ENCODE measurements at regions not wholly inside any gene's neighbourhood (a gene's known extent, or its start where the extent isn't known, plus 50 kb on each side); places are given as distances from the start of the nearest gene placed in this dataset.

GRCh38 chr15:95895508-95895907 is 435.0 kb upstream of the NR2F2 start:
- Histone ChIP-seq H2AFZ (ENCODE audit: low read length) (no peak overlapping the region), H3K9ac (ENCODE audit: low read depth, low read length, poor library complexity, severe bottlenecking) (no peak overlapping the region)

GRCh38 chr15:95897651-95898050 is 432.8 kb upstream of the NR2F2 start:
- no peaks in the 10 kb centered on the region for H3K9me2 ChIP-seq (replicated peaks; ENCODE audit: low read depth, low read length)
- H4K20me1 ChIP-seq (ENCODE audit: insufficient read depth, low read length, poor library complexity, severe bottlenecking), result no peaks in the 10 kb centered on the region
- no peak overlapping the region for H2AFZ ChIP-seq (ENCODE audit: low read length)
- H3K4me2 ChIP-seq (ENCODE audit: low read depth, low read length, poor library complexity, severe bottlenecking), result no peak overlapping the region
- no peak overlapping the region for H3K4me3 ChIP-seq (ENCODE audit: low read length, poor library complexity, severe bottlenecking)
- H3F3A ChIP-seq (ENCODE audit: low read depth), result no peaks in the 10 kb centered on the region
- no peaks in the 10 kb centered on the region for H3K27me3 ChIP-seq (ENCODE audit: insufficient read depth, low read length, poor library complexity, severe bottlenecking)
- no peaks in the 10 kb centered on the region for H3K36me3 ChIP-seq (ENCODE audit: insufficient read depth, low read length)
- no peak overlapping the region for H3K9ac ChIP-seq (ENCODE audit: low read depth, low read length, poor library complexity, severe bottlenecking)
- no peaks in the 10 kb centered on the region for H3K79me2 ChIP-seq (ENCODE audit: insufficient read depth, low read length)
- H3K9me3 ChIP-seq (ENCODE audit: insufficient read depth, low read depth, low read length), result no peaks in the 10 kb centered on the region
- no peak for TF ChIP-seq EZH2phosphoT487 (IDR thresholded peaks at IDR 0.05; ENCODE audit: borderline replicate concordance)
- TF ChIP-seq CTCF (conservative IDR thresholded peaks at IDR 0.05; ENCODE audit: low read length), result no peak
- H3K4me1 ChIP-seq (ENCODE audit: insufficient read depth, low read length, poor library complexity, severe bottlenecking), result peaks cover 41% of the 10 kb centered on the region

More at GRCh38 chr15:95895508-95895907, 435.0 kb upstream of the NR2F2 start:
- H3K9me2 ChIP-seq (replicated peaks; ENCODE audit: low read depth, low read length), result no peaks in the 10 kb centered on the region
- H4K20me1 ChIP-seq (ENCODE audit: insufficient read depth, low read length, poor library complexity, severe bottlenecking), result no peaks in the 10 kb centered on the region
- peaks cover 33% of the 10 kb centered on the region for H3K4me1 ChIP-seq (ENCODE audit: insufficient read depth, low read length, poor library complexity, severe bottlenecking)
- no peaks in the 10 kb centered on the region for H3K9me3 ChIP-seq (ENCODE audit: insufficient read depth, low read depth, low read length)
- no peak overlapping the region for H3K4me3 ChIP-seq (ENCODE audit: low read length, poor library complexity, severe bottlenecking)
- TF ChIP-seq CTCF (conservative IDR thresholded peaks at IDR 0.05; ENCODE audit: low read length) (no peak), EZH2phosphoT487 (IDR thresholded peaks at IDR 0.05; ENCODE audit: borderline replicate concordance) (no peak)
- no peaks in the 10 kb centered on the region for H3F3A ChIP-seq (ENCODE audit: low read depth)
- H3K4me2 ChIP-seq (ENCODE audit: low read depth, low read length, poor library complexity, severe bottlenecking), result peak overlapping the region; percentile 33
- no peaks in the 10 kb centered on the region for H3K36me3 ChIP-seq (ENCODE audit: insufficient read depth, low read length)
- H3K27me3 ChIP-seq (ENCODE audit: insufficient read depth, low read length, poor library complexity, severe bottlenecking), result no peaks in the 10 kb centered on the region
- no peaks in the 10 kb centered on the region for H3K79me2 ChIP-seq (ENCODE audit: insufficient read depth, low read length)

GRCh38 chr15:95898761-95899160 is 431.7 kb upstream of the NR2F2 start:
- Histone ChIP-seq H3K9me3 (ENCODE audit: insufficient read depth, low read depth, low read length) (no peaks in the 10 kb centered on the region), H3K4me2 (ENCODE audit: low read depth, low read length, poor library complexity, severe bottlenecking) (no peak overlapping the region), H3K4me1 (ENCODE audit: insufficient read depth, low read length, poor library complexity, severe bottlenecking) (peaks cover 41% of the 10 kb centered on the region), H3K36me3 (ENCODE audit: insufficient read depth, low read length) (no peaks in the 10 kb centered on the region), H3K9ac (ENCODE audit: low read depth, low read length, poor library complexity, severe bottlenecking) (no peak overlapping the region), H2AFZ (ENCODE audit: low read length) (no peak overlapping the region), H3K4me3 (ENCODE audit: low read length, poor library complexity, severe bottlenecking) (no peak overlapping the region), H4K20me1 (ENCODE audit: insufficient read depth, low read length, poor library complexity, severe bottlenecking) (no peaks in the 10 kb centered on the region), H3F3A (ENCODE audit: low read depth) (no peaks in the 10 kb centered on the region), H3K79me2 (ENCODE audit: insufficient read depth, low read length) (no peaks in the 10 kb centered on the region), H3K9me2 (replicated peaks; ENCODE audit: low read depth, low read length) (no peaks in the 10 kb centered on the region), H3K27me3 (ENCODE audit: insufficient read depth, low read length, poor library complexity, severe bottlenecking) (no peaks in the 10 kb centered on the region)
- TF ChIP-seq CTCF (conservative IDR thresholded peaks at IDR 0.05; ENCODE audit: low read length) (no peak), EZH2phosphoT487 (IDR thresholded peaks at IDR 0.05; ENCODE audit: borderline replicate concordance) (no peak)
